HL-60 (cell line): ENCODE measurements at regions not wholly inside any gene's neighbourhood (a gene's known extent, or its start where the extent isn't known, plus 50 kb on each side); places are given as distances from the start of the nearest gene placed in this dataset.

Experiments
- CTCF ChIP-seq: IDR thresholded peaks from one replicate; pipeline ENCODE4 v1.5.1; 2011; ENCODE audit warnings: low read length, control low read depth, inconsistent platforms; ENCODE audit not compliant: insufficient read depth
- POLR2AphosphoS5 ChIP-seq: IDR thresholded peaks from 2 replicates; pipeline ENCODE4 v1.6.1; 2012; ENCODE audit warnings: low read depth

- TF ChIP-seq CTCF (no peak), POLR2AphosphoS5 (no peak)
These were observed 528.1 kb upstream of the FZD8 start for GRCh38 chr10:36170142-36170719.
